GM19239 (cell line): ENCODE measurements at regions not wholly inside any gene's neighbourhood (a gene's known extent, or its start where the extent isn't known, plus 50 kb on each side); places are given as distances from the start of the nearest gene placed in this dataset.
"Not testable (repeated sequence)": the region's sequence is repeated elsewhere in the genome, so short reads cannot be mapped to it uniquely, and the experiment has no call there.

Experiments
- DNase-seq: peaks from one replicate; pipeline ENCODE4 v3.0.0; 2011; ENCODE audit warnings: low spot score; ENCODE audit not compliant: insufficient read length
- FAIRE-seq: peaks from 2 replicates; lab custom pipeline; 2011; peaks lifted over from hg19 to GRCh38; lab: Jason Lieb, UNC

DNA sequence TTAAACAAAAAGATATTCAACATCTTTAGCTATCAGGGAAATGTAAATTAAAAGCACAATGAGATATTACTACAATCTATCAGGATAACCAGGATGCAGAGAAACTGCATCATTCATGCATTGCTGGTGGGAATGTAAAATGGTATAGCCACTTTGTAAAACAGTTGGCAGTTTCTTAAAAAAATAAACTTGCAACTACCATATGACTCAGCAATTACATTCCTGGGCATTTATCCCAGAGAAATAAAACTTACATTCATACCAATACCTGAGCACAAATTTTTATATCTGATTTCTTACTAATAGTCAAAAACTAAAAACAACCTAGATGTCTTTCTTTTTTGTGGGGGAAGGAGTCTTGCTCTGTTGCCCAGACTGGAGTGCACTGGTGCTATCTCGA is 190.3 kb upstream of the TAB2 start:
- no peak for FAIRE-seq

DNA sequence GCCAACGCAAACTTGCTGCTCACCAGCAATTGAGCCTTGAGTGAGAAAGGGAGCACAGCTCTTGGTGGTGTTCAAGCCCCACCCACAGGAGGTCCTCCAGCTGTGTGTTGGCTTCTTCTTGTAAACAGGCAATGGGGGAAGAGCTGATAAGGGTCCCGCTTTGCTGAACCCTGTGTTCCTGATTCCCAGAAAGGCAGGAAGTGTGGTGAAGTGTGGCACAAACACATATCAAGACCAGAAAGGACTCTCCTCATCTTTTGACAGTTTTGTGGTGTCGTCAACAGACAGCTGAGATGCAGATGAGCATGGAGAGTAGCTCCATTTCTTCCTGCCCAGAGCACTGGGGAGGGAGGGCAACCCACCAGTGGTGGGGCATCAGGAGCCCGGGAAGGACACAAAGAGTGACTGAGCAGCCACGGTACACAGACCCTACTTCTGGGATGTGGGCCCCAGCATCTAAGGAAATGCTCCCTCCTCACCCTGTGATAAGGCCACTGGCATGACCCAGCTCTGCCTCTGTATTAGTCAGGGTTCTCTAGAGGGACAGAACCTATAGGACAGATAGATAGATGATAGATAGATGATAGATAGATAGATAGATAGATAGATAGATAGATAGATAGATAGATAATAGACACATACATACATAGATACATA is 188.9 kb upstream of the TAB2 start:
- FAIRE-seq, result no peak
- no peak for DNase-seq

More for the DNA sequence above, 190.3 kb upstream of the TAB2 start:
- DNase-seq, result no peak

DNA sequence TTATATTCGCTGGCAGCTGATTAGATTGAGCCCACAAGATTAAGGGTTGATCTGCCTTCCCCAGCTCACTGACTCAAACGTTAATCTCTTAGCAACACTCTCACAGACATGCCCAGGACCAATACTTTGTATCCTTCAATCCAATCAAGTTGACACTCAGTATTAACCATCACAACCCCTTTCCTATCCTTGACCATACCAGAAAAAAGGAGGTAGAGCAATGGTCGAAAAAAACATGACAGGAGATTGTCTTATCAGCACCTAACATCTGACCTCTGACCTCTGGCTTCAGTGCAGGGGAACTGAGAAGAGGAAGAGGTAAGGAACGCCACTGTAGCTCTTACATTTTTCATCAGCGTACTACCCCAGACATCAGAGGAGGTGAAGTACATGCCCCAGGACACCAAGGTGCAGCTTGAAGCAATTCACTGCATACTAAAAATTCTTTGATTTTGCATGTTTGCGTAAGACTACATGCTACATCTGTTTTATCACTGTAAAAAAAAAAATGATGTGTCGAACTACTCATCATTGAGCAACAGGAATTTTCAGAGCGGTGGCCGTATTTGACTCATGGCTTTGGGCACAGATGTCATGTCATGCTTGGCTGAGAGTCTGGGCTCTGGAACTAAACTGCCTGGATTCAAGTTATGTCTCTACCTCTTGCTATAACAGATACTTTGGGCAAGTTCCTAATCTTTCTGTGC is 188.0 kb upstream of the TAB2 start:
- peak; percentile 47 for FAIRE-seq

DNA sequence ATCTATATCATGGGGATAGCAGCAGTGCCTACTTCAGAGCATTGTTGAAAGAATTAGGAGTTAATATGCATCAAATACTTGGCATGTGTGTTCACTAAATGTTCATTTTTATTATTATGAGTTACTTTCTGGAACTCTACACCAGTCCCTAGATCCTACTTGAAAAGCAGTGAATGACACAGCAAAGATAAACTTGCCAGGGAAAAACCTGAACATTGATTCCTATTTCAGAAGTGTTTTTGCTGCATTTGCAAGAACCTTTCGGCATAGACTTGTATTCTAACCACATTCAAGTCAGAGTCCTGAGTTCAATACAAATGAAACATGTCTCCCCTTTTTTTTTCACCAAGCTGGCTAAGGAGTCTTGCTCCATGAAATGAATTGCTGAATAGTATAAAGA is 187.4 kb upstream of the TAB2 start:
- no peak for FAIRE-seq

More for the DNA sequence above, 188.0 kb upstream of the TAB2 start:
- no peak for DNase-seq

DNA sequence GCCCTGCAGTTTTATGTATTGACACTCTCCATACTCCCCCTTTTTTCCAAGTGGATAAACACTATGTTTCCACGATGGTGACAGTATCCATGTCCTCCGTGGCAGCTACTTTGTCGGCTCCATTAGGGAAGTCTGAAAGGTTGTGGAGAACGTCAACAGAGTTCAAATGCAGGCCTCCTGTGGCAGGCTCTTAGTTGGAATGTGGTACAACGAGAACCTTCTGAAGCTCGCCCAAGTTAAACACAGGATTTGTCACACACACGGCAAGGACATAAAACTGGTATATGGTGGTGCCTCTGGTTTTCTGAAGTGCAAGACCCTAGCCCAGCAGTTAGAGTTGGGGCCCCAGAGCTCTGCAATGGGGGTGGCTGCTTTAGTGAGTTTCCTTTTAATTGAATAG is 187.0 kb upstream of the TAB2 start:
- DNase-seq (no peak), FAIRE-seq (no peak)

More for the DNA sequence above, 187.4 kb upstream of the TAB2 start:
- DNase-seq, result no peak

DNA sequence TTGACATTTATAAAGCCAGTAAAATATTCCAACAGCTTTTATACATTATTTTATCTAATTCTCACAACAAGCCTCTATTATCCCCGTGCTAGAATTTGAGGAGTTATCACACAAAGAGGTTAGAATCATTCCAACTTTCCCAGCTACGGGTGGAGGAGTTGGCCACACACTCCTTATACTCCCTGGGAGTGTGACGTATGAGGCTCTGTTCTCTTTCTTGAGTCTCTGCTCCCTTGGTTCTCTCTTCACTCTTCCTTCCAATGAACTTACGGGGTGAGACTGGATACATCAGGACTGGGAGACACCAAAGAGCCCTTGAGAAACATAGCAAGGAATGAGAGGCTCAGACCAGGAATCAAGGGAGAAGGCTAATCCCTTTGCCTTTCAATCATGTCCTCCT is 185.6 kb upstream of the TAB2 start:
- no peak for FAIRE-seq
- no peak for DNase-seq

DNA sequence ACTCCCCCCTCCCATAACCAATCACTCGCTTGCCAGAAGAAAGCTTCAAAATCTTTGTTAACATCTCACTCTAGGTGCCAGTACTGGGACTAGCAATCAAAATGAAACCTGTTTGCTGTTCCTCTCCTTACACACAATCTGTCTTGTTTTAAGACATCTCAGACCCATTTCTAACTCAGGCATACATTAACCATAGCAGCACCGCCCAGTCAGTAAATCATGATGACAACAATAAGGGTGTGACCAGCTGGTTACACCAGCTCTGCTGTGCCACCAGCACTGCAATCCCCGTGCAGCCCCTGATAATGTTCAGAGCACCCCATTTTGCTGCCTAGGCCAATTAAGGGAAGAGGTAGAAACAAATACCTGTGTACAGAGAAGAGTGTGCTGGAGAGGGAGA is 185.2 kb upstream of the TAB2 start:
- no peak for DNase-seq
- FAIRE-seq, result no peak

DNA sequence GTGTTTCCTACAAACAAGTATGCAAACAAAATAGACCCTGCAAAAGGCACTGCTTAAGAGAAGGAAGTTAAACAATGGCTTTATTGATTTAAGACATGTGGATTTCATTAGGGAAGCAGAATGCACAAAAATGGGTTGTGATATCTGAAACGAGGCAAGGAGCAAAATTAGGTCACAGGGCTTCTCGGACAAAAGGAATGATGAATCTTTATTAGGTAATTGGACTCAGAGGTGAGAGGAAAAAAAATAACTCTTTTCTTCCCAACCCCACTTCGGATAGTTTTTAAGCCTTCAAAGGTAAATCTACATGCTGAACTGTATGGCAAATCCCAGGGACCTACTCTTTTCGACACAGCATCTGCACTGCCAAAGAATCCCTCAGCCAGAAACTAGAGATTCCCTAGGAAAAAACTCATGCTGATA is 183.0 kb upstream of the TAB2 start:
- no peak for DNase-seq
- no peak for FAIRE-seq

DNA sequence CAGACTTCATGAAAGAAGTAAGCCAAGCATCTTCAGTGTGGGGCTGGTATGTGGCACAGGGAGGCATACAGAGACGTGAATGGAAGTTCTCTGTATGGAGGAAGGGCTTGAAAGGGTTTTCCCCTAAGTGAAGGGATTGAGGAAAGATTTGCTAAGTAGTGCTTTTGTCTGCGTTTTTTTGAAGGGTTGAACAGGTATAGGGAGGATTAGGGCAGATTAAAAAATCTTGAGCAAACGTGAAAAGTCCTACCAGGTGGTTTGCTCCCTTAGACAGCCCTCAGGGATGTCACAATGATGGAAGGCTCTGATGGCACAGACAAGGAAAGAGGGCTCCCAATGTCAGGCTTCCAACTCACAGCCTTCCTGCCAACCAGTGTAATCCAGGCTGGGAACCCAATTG is 181.7 kb upstream of the TAB2 start:
- FAIRE-seq, result no peak

DNA sequence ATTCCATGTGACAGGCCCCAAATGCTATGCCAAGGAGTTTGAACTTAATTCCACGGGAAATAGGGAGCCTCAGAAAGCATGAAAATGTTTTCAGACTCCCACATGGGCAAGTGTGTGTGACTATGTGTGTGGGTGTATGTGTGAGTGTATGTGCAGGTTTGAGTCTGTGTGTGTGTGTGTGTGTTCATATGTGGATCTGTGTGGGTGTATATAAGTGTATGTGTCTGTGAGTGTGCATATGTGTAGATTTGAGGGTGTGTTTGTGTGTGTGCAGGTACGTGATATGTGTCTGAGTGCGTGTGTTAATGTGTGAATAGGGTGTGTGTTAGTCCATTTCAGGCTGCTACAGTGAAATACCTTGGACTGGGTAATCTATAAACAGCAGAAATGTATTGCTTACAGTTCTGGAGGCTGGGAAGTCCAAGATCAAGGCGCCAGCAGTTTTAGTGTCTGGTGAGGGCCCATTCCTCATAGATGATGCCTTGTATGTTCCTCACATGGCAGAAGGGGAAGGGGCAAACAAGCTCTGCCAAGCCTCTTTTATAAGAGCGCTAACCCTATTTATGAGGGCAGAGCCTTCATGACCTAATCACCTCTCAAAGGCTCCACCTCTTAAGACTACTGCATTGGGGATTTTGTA is 181.1 kb upstream of the TAB2 start:
- FAIRE-seq (no peak), DNase-seq (no peak)

More for the DNA sequence above, 181.7 kb upstream of the TAB2 start:
- no peak for DNase-seq

DNA sequence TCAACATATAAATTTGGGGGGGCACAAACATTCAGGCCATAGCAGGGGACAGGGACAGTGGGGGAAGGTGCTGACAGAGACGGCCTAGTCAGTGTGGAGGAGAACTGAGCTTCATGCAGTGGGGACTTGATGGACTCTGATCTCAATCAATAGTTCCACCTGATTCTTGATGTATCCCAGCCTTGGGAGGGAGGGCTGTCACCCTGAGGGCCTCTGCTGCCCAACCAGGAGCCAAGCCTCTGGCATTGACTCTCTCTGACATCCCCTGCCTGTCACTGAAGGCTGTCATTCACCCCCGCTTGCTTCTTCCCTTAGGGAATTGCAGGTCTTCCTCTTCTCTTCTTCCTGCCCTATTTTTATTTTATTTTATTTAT is 180.6 kb upstream of the TAB2 start:
- DNase-seq (no peak), FAIRE-seq (no peak)

DNA sequence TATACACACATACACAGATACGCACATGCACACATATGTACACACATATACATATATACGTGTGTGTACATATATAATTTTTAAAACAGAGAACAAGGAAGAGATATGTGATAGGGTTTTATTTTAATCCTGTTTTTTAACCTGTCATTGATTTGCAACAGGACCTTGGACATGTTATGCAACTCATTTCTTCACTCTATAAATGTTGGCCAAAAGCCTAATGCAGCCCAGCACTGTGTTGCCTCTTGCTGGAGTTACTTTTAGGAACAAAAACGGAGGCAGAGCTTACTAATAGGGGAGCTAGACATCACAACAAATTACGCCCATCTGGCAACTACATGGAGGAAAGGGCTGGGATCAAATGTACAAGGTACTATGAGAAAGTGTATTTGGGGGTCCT is 179.9 kb upstream of the TAB2 start:
- no peak for FAIRE-seq

DNA sequence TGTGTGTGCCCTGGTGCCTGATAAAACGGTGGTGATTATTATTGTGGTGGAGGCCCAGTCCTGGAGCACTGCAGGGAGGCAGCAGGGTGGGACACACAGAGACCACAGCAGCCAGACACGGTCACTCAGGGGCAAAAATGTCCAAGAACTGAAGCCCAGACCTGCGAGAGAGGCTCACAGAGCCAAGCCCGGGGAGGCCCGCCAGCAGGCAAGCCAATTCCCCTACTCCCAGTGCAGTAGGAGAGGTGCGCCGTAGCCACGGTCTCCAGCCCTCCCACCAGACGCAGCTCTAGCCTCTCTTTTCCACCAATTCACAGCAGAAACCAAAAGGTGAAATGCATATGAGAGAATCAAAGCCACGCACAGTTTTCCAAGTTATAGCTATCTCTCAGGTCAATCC is 179.4 kb upstream of the TAB2 start:
- no peak for DNase-seq
- no peak for FAIRE-seq

More for the DNA sequence above, 179.9 kb upstream of the TAB2 start:
- DNase-seq, result no peak

DNA sequence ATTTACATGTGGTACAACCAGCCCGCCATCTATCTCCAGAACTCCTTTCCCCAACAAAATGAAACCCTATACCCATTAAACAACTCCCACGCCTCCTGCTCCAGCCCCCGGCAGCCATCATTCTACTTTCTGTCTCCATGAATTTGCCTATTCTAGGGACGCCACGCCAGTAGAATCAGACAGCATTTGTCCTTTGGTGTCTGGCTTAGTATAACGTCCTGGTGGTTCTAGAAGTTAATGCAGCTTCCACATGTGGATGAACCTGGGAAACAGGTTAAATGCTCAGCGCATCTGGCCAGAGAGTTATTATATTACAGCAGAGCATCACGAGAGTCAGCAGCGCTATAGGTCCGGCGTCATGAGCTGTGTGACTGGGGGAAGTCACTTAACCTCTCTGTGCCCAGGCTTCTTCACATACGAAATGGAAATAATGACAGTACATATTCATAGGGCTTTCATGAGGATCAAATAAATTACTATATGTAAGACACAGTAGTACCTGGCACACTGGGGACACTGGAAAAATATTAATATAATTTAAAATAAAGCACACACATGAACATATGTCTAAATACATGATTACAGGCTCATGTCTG is 178.7 kb upstream of the TAB2 start:
- FAIRE-seq (no peak), DNase-seq (no peak)

DNA sequence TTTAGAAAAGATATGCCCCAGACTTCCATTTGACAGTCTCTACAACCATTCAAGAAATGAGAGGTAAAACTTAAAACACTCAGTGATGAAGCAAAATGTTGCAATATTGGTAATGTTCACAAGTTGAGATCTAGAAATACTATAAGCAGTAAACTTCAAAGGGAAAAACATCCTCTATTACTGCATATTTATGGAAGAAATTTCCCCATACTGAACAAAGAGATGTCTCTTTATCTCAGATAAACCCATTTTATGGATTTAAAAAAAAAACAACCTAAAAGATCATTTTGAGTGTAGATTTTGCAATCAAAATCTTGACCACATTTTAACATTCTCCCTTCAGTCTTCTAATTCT is 177.8 kb upstream of the TAB2 start:
- DNase-seq, result no peak
- FAIRE-seq, result no peak

DNA sequence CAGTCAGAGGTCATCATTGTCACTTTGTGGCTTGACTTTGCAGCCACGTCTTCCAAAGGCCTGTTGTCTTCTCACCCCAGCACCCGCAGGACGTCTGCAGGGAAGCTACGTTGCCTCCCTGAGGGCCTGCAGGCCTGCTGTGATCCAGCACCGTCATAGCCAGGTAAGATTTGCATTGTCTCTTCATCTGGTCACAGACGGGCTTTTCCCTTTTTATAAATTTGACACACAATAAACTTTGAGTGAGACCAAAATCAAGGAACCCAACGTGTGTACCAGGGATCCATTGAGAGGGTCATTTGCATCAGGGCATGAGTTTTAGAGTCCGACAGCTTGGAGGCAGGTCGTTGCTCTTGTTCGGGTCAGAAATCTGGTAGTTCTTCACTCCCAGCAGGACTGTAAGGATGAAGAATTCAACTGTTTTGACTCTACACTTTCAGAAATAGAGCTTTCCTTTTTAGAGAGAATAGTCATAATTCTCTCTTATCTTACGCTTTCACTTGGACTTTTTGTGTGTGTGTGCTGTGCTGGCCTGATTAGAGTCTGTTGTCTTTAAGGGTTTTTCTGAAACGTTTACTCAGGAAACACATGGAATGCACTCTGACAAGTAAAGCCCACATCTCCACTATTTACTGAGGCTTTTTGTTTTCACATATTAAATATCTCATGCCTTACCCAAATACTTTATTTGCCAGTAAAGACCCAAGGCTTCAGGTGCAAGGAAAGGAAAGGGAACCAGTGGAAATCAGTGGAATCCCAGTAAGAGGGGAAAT is 177.2 kb upstream of the TAB2 start:
- DNase-seq (no peak), FAIRE-seq (peak; percentile 91)

DNA sequence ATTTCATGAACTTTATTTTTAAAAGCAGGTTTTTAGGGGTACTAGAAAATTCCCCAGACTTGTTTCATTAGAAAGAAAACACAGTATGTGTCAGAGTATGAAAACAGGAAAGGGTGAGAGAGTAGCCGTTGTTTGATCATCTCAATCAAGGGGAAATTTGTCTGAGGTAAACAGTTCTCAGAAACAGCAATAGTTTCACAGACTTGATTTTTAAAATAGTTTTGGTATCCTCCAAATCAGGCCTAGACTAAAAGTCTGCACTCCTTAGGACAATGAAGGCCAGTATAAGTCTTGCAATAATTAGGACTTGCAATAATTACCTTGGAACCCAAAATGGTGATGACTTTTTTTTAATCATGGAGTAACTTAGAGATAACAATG is 176.6 kb upstream of the TAB2 start:
- peak; percentile 76 for FAIRE-seq
- no peak for DNase-seq

DNA sequence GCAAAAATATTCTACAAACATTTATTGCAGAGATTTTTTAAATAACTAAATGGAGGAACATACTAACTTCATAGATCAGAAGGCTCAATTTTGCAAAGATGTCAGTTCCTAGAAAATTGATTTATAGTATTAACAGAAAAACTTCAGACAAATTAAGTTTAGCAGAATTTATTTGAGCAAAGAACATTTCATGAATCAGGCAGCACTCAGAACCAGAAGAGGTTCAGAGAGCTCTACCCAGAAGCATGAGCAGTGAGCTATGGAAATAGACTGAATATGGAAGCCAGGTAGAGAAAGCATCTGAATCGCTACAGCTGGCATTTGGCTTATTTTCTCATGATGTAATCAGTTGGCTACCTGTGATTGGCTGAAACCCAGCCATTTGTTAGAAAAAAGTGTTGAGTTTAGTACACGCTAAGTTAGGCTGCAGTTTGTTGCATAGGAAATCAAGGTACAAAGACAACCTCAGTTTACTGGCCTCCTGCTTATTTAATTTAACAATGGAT is 174.5 kb upstream of the TAB2 start:
- no peak for DNase-seq
- no peak for FAIRE-seq

DNA sequence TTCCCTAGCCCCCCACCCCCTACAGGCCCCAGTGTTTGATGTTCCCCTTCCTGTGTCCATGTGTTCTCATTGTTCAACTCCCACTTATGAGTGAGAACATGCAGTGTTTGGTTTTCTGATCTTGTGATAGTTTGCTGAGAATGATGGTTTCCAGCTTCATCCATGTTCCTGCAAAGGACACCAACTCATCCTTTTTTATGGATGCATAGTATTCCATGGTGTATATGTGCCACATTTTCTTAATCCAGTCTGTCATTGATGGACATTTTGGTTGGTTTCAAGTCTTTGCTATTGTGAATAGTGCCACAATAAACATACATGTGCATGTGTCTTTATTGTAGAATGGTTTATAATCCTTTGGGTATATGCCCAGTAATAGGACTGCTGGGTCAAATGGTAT is 171.7 kb upstream of the TAB2 start:
- not testable (repeated sequence) for DNase-seq, FAIRE-seq

DNA sequence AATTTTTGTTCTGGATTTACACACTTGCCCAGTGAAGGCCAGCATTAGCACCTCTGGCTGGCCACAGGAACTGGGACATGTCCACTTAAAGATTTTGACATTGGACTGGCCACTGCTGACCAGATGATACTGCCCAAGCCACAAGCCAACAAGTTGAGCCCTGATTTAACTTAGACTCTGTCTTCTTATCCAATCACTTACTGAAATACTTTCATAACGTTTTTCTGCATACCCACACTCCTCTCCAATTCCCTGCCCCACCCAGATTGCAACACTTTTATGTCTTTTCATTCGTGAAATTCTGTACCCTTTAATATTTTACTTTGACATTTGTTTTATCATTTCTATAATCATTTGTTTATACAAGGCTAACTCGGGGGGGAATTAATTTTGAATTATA is 170.3 kb upstream of the TAB2 start:
- DNase-seq, result no peak
- no peak for FAIRE-seq
